DND-41 (cell line): ENCODE measurements at regions not wholly inside any gene's neighbourhood (a gene's known extent, or its start where the extent isn't known, plus 50 kb on each side); places are given as distances from the start of the nearest gene placed in this dataset.

Experiments
- CTCF ChIP-seq: IDR thresholded peaks from 2 replicates; pipeline ENCODE4 v1.5.1; 2012; ENCODE audit warnings: borderline replicate concordance, low read length, moderate library complexity, mild to moderate bottlenecking; ENCODE audit not compliant: poor library complexity, severe bottlenecking; ENCODE audit errors: extremely low read depth
- EZH2 ChIP-seq: IDR thresholded peaks from 3 replicates; pipeline ENCODE4 v1.6.1; 2012; ENCODE audit warnings: borderline replicate concordance, low read depth, mild to moderate bottlenecking, moderate library complexity, low read length, inconsistent platforms; ENCODE audit not compliant: severe bottlenecking

- no peak for TF ChIP-seq CTCF
- no peak for TF ChIP-seq EZH2
Measured at GRCh38 chr13:52911340-52911739, 62.9 kb upstream of the PCDH8 start.
